GM12873 (cell line): ENCODE measurements at regions not wholly inside any gene's neighbourhood (a gene's known extent, or its start where the extent isn't known, plus 50 kb on each side); places are given as distances from the start of the nearest gene placed in this dataset.

Experiments
- TF ChIP-seq, protein P1 (sequence below): IDR thresholded peaks from 2 replicates; pipeline ENCODE4 v1.5.1; 2012; ENCODE audit warnings: low read depth, mild to moderate bottlenecking, moderate library complexity, low read length, control low read depth; ENCODE audit not compliant: insufficient read depth; ENCODE audit errors: missing control alignments

DNA sequence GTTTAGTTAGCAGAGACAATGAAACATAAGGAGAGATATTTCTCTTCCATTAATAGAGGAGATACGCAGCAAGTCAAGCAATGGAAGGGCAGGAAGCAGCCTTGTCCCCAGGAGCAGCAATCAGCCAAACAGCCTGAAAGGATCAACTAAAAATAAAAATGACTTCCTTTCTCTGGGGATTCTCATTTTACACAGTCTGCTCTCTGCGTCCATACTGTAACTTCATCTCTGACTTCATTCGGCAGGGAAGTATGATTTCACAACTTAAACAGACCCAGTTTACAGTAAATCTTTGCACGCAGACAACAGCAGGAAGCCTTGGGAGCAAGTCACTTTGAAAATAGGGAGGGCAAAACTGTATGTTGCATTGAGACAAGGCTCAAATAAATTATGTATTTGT is 826.7 kb downstream of the DIAPH3 start:
- TF ChIP-seq, protein P1, sequence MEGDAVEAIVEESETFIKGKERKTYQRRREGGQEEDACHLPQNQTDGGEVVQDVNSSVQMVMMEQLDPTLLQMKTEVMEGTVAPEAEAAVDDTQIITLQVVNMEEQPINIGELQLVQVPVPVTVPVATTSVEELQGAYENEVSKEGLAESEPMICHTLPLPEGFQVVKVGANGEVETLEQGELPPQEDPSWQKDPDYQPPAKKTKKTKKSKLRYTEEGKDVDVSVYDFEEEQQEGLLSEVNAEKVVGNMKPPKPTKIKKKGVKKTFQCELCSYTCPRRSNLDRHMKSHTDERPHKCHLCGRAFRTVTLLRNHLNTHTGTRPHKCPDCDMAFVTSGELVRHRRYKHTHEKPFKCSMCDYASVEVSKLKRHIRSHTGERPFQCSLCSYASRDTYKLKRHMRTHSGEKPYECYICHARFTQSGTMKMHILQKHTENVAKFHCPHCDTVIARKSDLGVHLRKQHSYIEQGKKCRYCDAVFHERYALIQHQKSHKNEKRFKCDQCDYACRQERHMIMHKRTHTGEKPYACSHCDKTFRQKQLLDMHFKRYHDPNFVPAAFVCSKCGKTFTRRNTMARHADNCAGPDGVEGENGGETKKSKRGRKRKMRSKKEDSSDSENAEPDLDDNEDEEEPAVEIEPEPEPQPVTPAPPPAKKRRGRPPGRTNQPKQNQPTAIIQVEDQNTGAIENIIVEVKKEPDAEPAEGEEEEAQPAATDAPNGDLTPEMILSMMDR, result no peak

- TF ChIP-seq, protein P1, result no peak
These were observed 823.6 kb downstream of the DIAPH3 start for GRCh38 chr13:59340151-59340550.

DNA sequence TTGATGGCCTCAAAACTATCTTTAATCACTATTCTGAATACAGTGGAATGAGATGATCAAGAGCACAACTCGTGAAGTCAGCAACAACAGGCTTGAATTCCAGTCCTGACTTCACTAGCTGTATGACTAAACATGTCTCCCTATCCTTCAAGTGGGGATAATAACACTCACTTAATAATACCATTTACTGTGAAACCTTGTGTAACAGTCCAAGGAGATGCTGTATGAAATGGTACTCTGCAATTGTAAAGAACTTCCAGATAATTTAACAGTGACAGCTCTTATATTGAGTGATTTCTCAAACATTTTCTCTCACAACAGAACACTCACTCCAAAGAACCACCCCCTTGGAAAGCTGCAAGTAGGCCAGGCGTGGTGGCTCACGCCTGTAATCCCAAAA is 823.1 kb downstream of the DIAPH3 start:
- TF ChIP-seq, protein P1, result no peak

- TF ChIP-seq, protein P1, result no peak
These were observed 821.3 kb downstream of the DIAPH3 start for GRCh38 chr13:59342400-59342799.

- TF ChIP-seq, protein P1, result no peak
These were observed 820.6 kb downstream of the DIAPH3 start for GRCh38 chr13:59343132-59343531.

DNA sequence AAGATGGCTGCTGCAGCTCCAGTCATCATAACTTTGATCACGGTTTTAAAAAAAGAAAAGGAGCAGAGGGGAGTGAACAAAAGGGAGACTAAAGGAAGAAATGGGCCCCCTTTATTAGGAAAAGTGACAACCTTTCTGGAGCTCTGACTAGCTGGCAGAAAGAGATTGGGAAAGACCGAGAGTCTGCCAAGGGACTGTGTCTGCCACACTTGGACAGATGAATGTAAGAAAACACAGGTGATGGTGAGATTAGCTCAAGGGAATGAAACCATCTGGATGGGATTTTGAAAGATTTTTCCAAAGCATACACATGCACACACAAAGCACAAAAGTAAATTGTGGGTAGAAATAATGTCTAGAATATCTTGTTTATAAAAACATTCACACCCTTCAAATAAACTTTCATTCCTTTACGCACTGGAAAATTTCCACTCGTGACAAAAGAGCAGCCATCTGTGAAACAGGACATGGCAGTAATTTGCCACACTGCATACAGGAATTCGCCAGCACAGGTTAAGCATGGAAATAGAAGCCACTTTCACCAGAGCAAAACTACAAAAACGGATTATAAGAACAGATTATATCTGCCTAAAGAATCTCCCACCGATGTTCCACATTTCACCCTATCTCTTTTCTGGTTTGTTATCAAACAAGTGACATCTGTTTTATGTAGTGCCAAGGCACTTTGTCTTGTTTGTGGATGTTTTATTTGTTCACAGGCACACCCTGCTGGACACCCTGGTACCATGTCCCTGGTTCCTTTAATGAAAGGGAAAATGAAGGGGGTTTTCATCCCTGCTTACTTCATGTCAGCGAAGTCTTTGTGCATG is 819.5 kb downstream of the DIAPH3 start:
- TF ChIP-seq, protein P1, result no peak

DNA sequence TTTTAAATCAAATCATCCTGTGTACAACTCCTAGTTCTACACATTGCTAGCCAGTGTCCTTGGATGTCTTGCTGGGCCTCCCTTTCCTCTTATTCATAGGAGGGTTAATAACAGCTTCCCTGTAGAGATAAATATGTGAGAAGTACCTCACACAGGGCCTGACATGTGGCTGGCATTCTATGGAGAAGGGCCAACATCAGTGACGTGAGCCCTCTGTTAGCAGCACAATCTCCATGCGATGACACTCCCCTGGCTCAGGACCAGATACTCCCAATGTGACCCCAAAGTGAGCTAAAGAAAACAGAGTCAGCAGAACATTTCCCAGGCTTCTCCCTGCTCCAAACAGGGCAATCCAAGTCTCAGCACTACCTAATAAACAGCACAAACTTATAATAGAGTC is 818.4 kb downstream of the DIAPH3 start:
- TF ChIP-seq, protein P1, result no peak
